PC-3 (cell line): ENCODE measurements at regions not wholly inside any gene's neighbourhood (a gene's known extent, or its start where the extent isn't known, plus 50 kb on each side); places are given as distances from the start of the nearest gene placed in this dataset.

ENCODE experiments used
- ATAC-seq: fragments of 200-7000 bp; cut with Tn5 transposase; 2 replicates; pipeline ENCODE4 v1.9.1; 2020; ENCODE audit warnings: mild to moderate bottlenecking, moderate library complexity
- BruUV-seq: library from RNA; stranded (reverse); fragments of 400-500 nt; replicated peaks from 2 replicates; lab custom pipeline; 2021; lab: Mats Ljungman, UMichigan
- CTCF ChIA-PET: fragments of 300-600 bp; sonication (Branson Sonifier 250); formaldehyde crosslinking; loops from one replicate; lab custom pipeline; 2022; ENCODE audit warnings: antibody characterized with exemption; lab: Charles Lee
- POLR2A ChIA-PET: fragments of 300-600 bp; sonication (Branson Sonifier 250); formaldehyde crosslinking; loops from one replicate; lab custom pipeline; 2022; ENCODE audit warnings: antibody characterized with exemption; ENCODE audit not compliant: unreplicated experiment; lab: Charles Lee
- DNase-seq: peaks from one replicate; pipeline ENCODE4 v3.0.0-alpha.2; 2015
- H2AFZ ChIP-seq: fragments of 300-600 bp; sonication (generic); 2 replicates; pipeline ENCODE4 v1.6.0; 2016; ENCODE audit warnings: antibody characterized with exemption, low read length
- H3F3A ChIP-seq: fragments of 300-600 bp; sonication (generic); one replicate; pipeline ENCODE4 v1.6.0; 2017; ENCODE audit warnings: antibody characterized with exemption, low read length, control low read depth, mild to moderate bottlenecking; ENCODE audit not compliant: unreplicated experiment
- H3K27ac ChIP-seq: fragments of 300-600 bp; sonication (generic); 2 replicates; pipeline ENCODE4 v1.5.1; 2016; ENCODE audit warnings: mild to moderate bottlenecking, low read length
- H3K27me3 ChIP-seq: fragments of 300-600 bp; sonication (generic); 2 replicates; pipeline ENCODE4 v1.6.1; 2016; ENCODE audit warnings: low read length, mixed read lengths
- H3K36me3 ChIP-seq: fragments of 300-600 bp; sonication (generic); 2 replicates; pipeline ENCODE4 v1.6.1; 2016; ENCODE audit warnings: low read depth, mixed run types, low read length, mixed read lengths
- H3K4me1 ChIP-seq: fragments of 300-600 bp; sonication (generic); 2 replicates; pipeline ENCODE4 v1.5.1; 2016; ENCODE audit warnings: low read length; ENCODE audit not compliant: insufficient read depth
- H3K4me2 ChIP-seq: fragments of 300-600 bp; sonication (generic); 2 replicates; pipeline ENCODE4 v1.6.0; 2016; ENCODE audit warnings: low read length
- H3K4me3 ChIP-seq: fragments of 300-600 bp; sonication (generic); 2 replicates; pipeline ENCODE4 v1.5.1; 2016; ENCODE audit warnings: mild to moderate bottlenecking, low read length, mixed read lengths
- H3K79me2 ChIP-seq: fragments of 300-600 bp; sonication (generic); 2 replicates; pipeline ENCODE4 v1.6.1; 2017; ENCODE audit warnings: low read length, mixed read lengths
- H3K9ac ChIP-seq: fragments of 300-600 bp; sonication (generic); 2 replicates; pipeline ENCODE4 v1.6.0; 2016; ENCODE audit warnings: mild to moderate bottlenecking, low read length
- H3K9me2 ChIP-seq: fragments of 300-600 bp; sonication (generic); replicated peaks from 2 replicates; pipeline ENCODE4 v1.6.1; 2016; ENCODE audit warnings: mixed run types, low read length, mixed read lengths
- H3K9me3 ChIP-seq: fragments of 300-600 bp; sonication (generic); 2 replicates; pipeline ENCODE4 v1.6.1; 2016; ENCODE audit warnings: low read length, mixed read lengths
- H4K20me1 ChIP-seq: fragments of 300-600 bp; sonication (generic); 2 replicates; pipeline ENCODE4 v1.6.1; 2016; ENCODE audit warnings: low read length, mixed read lengths
- EZH2 ChIP-seq: fragments of 300-600 bp; sonication (generic); IDR thresholded peaks from one replicate; pipeline ENCODE4 v1.6.1; 2017; ENCODE audit warnings: antibody characterized with exemption, mild to moderate bottlenecking, low read length; ENCODE audit not compliant: unreplicated experiment
- EZH2phosphoT487 ChIP-seq: fragments of 300-600 bp; sonication (generic); IDR thresholded peaks from 2 replicates; pipeline ENCODE4 v1.6.1; 2018; ENCODE audit warnings: mild to moderate bottlenecking, antibody characterized with exemption, low read length, borderline replicate concordance
- intact Hi-C: fragments of 100-400 bp; cut with micrococcal nuclease; formaldehyde crosslinking; loops from 2 replicates; pipeline ENCODE4 v1.9.0; 2023
- TF ChIP-seq, protein P1 (sequence below): fragments of 300-600 bp; sonication (generic); conservative IDR thresholded peaks from 2 replicates; pipeline ENCODE4 v1.5.1; 2017; ENCODE audit warnings: antibody characterized with exemption, low read depth, mild to moderate bottlenecking, low read length

DNA sequence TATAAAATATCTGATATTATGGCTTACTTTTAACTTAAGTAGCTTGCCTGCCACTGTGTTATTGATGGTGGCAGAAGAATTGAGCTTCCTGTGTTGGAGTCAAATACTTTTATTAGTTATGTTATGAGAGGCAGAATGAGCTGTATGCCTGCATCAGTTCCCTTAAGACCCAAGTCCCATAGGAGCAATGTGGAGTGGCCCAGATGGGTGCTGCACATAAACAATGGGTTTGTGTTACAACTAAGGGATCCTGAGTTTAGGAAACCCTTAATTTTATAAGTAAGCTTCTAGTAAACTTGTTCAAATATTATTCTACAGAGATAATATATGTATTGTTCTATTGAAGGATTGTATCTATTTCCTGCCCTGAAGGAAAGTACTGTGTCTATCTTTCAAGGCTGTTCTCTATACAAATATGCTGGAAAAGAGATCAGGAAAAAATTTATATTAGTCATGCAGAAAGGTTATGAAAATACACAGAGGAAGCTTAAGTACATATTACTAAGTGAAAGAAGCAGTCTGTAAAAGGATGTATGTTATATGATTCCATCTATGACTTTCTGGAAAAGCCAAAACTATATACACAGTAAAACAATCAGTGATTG is 2018.0 kb upstream of the PCDH20 start:
- Histone ChIP-seq H3K4me1 (peaks cover 10% of the 10 kb centered on the region), H3K36me3 (no peaks in the 10 kb centered on the region), H3K9ac (peak overlapping the region; percentile 63; the same call in 1 of the 2 replicates), H3K4me3 (no peak overlapping the region), H3K9me3 (no peaks in the 10 kb centered on the region), H3K27me3 (no peaks in the 10 kb centered on the region), H2AFZ (no peak overlapping the region), H3K79me2 (no peaks in the 10 kb centered on the region), H4K20me1 (no peaks in the 10 kb centered on the region), H3K9me2 (no peaks in the 10 kb centered on the region), H3K4me2 (no peak overlapping the region), H3K27ac (peak overlapping the region; percentile 91), H3F3A (no peaks in the 10 kb centered on the region)
- intact Hi-C loops = loop anchor here (2.0 to 10.0 kb wide), 2 partner anchors 87 to 299 kb away; no protein-coding TSS in a partner anchor
- DNase-seq (peak; percentile 50), ATAC-seq (peak; percentile 75)
- ChIA-PET CTCF (no interaction called here), POLR2A (no interaction called here)
- BruUV-seq = no TSS peak
- no peak for TF ChIP-seq EZH2

DNA sequence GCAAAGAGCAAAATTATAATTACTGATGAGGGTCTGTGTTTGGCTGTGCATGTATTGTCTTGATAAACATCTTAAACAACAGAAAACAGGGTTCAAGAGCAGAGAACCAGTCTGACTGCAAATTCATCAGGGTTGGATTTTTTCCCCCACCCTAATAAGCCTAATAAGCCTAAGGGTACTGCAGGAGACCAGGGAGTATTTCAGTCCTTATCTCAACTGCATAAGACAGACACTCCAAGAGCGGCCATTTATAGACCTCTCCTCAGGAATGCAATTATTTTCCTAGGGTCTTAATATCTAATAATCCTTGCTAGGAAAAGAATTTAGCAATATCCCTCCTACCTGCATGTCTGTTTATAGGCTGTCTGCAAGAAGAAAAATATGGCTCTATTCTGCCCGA is 2011.5 kb upstream of the PCDH20 start:
- Histone ChIP-seq H3K27me3 (no peaks in the 10 kb centered on the region), H3K9me3 (no peaks in the 10 kb centered on the region), H3K4me3 (no peak overlapping the region), H3F3A (no peaks in the 10 kb centered on the region), H2AFZ (no peak overlapping the region), H3K27ac (no peak overlapping the region), H3K36me3 (no peaks in the 10 kb centered on the region), H3K9me2 (no peaks in the 10 kb centered on the region), H3K79me2 (no peaks in the 10 kb centered on the region), H3K4me1 (no peaks in the 10 kb centered on the region), H4K20me1 (no peaks in the 10 kb centered on the region), H3K9ac (no peak overlapping the region), H3K4me2 (no peak overlapping the region)
- BruUV-seq = no TSS peak
- POLR2A ChIA-PET = no interaction called here
- ATAC-seq (no peak), DNase-seq (no peak)
- CTCF ChIA-PET = no interaction called here
- intact Hi-C loops = no loop called here
- TF ChIP-seq EZH2 = no peak
- TF ChIP-seq, protein P1, sequence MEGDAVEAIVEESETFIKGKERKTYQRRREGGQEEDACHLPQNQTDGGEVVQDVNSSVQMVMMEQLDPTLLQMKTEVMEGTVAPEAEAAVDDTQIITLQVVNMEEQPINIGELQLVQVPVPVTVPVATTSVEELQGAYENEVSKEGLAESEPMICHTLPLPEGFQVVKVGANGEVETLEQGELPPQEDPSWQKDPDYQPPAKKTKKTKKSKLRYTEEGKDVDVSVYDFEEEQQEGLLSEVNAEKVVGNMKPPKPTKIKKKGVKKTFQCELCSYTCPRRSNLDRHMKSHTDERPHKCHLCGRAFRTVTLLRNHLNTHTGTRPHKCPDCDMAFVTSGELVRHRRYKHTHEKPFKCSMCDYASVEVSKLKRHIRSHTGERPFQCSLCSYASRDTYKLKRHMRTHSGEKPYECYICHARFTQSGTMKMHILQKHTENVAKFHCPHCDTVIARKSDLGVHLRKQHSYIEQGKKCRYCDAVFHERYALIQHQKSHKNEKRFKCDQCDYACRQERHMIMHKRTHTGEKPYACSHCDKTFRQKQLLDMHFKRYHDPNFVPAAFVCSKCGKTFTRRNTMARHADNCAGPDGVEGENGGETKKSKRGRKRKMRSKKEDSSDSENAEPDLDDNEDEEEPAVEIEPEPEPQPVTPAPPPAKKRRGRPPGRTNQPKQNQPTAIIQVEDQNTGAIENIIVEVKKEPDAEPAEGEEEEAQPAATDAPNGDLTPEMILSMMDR = no peak
- no peak for TF ChIP-seq EZH2phosphoT487

DNA sequence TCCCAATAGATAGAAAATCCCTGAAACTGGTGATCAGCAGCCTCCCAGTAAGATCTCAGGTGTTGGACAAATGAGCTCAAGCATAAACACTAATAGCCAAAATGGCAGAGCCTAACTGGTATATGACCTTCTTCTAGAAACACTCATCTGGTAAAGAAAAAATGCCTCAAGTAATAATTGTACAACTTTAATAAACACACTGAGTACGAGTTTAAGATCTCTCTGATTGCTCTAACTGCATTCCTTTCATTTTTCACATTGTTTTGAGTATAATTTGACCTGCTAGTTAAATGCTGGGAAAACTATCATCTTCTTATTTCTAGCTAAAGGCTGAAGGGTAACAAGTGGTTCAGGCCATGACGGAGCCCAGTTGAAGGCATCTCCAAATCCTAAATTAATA is 2009.5 kb upstream of the PCDH20 start:
- H4K20me1 ChIP-seq = no peaks in the 10 kb centered on the region
- no peak for TF ChIP-seq EZH2phosphoT487
- TF ChIP-seq, protein P1 = no peak
- no peak for TF ChIP-seq EZH2
- no TSS peak for BruUV-seq
- DNase-seq (no peak), ATAC-seq (no peak)
- H3K4me1 ChIP-seq = no peaks in the 10 kb centered on the region
- H3K4me2 ChIP-seq = no peak overlapping the region
- H3K9ac ChIP-seq = no peak overlapping the region
- no peak overlapping the region for H3K27ac ChIP-seq
- H3K4me3 ChIP-seq = no peak overlapping the region
- no peaks in the 10 kb centered on the region for H3F3A ChIP-seq
- CTCF ChIA-PET = no interaction called here
- no peaks in the 10 kb centered on the region for H3K36me3 ChIP-seq
- no peak overlapping the region for H2AFZ ChIP-seq
- H3K9me3 ChIP-seq = no peaks in the 10 kb centered on the region
- intact Hi-C loops = no loop called here
- H3K79me2 ChIP-seq = no peaks in the 10 kb centered on the region
- H3K9me2 ChIP-seq = no peaks in the 10 kb centered on the region
- POLR2A ChIA-PET = no interaction called here
- H3K27me3 ChIP-seq = no peaks in the 10 kb centered on the region
